GM23338 (cell line): ENCODE measurements at regions not wholly inside any gene's neighbourhood (a gene's known extent, or its start where the extent isn't known, plus 50 kb on each side); places are given as distances from the start of the nearest gene placed in this dataset.

Experiments
- ATAC-seq: fragments of 200-7000 bp; cut with Tn5 transposase; 3 replicates; pipeline ENCODE4 v1.9.1; 2020
- DNase-seq: peaks from one replicate; pipeline ENCODE4 v3.0.0-alpha.2; 2015; ENCODE audit warnings: low spot score
- H2AFZ ChIP-seq: fragments of 200-600 bp; sonication (generic); 2 replicates; pipeline ENCODE4 v1.8.0; 2016; ENCODE audit warnings: antibody characterized with exemption, mild to moderate bottlenecking, moderate library complexity
- H3F3A ChIP-seq: fragments of 200-600 bp; sonication (generic); replicated peaks from 2 replicates; pipeline ENCODE4 v1.8.0; 2017; ENCODE audit warnings: antibody characterized with exemption, mixed run types, low read depth
- H3K27ac ChIP-seq: fragments of 200-600 bp; sonication (generic); 2 replicates; pipeline ENCODE4 v1.6.1; 2016; ENCODE audit warnings: low read depth
- H3K27me3 ChIP-seq: fragments of 200-600 bp; sonication (generic); 2 replicates; pipeline ENCODE4 v1.8.0; 2016; ENCODE audit warnings: mild to moderate bottlenecking, mixed run types, moderate library complexity; ENCODE audit not compliant: insufficient read depth
- H3K36me3 ChIP-seq: fragments of 200-600 bp; sonication (generic); 2 replicates; pipeline ENCODE4 v1.8.0; 2016; ENCODE audit warnings: mild to moderate bottlenecking; ENCODE audit not compliant: insufficient read depth
- H3K4me1 ChIP-seq: fragments of 200-600 bp; sonication (generic); 2 replicates; pipeline ENCODE4 v1.8.0; 2016; ENCODE audit warnings: mild to moderate bottlenecking, moderate library complexity; ENCODE audit not compliant: insufficient read depth
- H3K4me2 ChIP-seq: fragments of 200-600 bp; sonication (generic); 2 replicates; pipeline ENCODE4 v1.7.1; 2017; ENCODE audit warnings: mixed run types
- H3K4me3 ChIP-seq: fragments of 200-600 bp; sonication (generic); 2 replicates; pipeline ENCODE4 v1.6.1; 2016; ENCODE audit warnings: mixed run types
- H3K79me2 ChIP-seq: fragments of 200-600 bp; sonication (generic); replicated peaks from 2 replicates; pipeline ENCODE4 v1.8.0; 2017; ENCODE audit warnings: mild to moderate bottlenecking; ENCODE audit not compliant: insufficient read depth
- H3K9me2 ChIP-seq: fragments of 200-600 bp; sonication (generic); 2 replicates; pipeline ENCODE4 v1.8.0; 2017; ENCODE audit not compliant: insufficient read depth
- H4K20me1 ChIP-seq: fragments of 200-600 bp; sonication (generic); replicated peaks from 2 replicates; pipeline ENCODE4 v1.8.0; 2017; ENCODE audit warnings: mild to moderate bottlenecking; ENCODE audit not compliant: insufficient read depth
- H3K27ac Mint-ChIP-seq: 2 replicates; pipeline ENCODE4 v1.8.0; 2020; ENCODE audit warnings: inconsistent platforms, mild to moderate bottlenecking, moderate library complexity, mixed read lengths
- H3K27me3 Mint-ChIP-seq: 3 replicates; pipeline ENCODE4 v1.8.0; 2022; ENCODE audit warnings: low read depth, mild to moderate bottlenecking, moderate library complexity, mixed read lengths, inconsistent platforms; ENCODE audit not compliant: insufficient read depth, poor library complexity
- H3K36me3 Mint-ChIP-seq: 3 replicates; pipeline ENCODE4 v1.8.0; 2021; ENCODE audit warnings: low read depth, mild to moderate bottlenecking, inconsistent platforms, moderate library complexity, mixed read lengths
- H3K4me1 Mint-ChIP-seq: 3 replicates; pipeline ENCODE4 v1.8.0; 2020; ENCODE audit warnings: mild to moderate bottlenecking, inconsistent platforms, mixed read lengths
- H3K4me3 Mint-ChIP-seq: 3 replicates; pipeline ENCODE4 v1.8.0; 2021; ENCODE audit warnings: moderate library complexity, mild to moderate bottlenecking, inconsistent platforms, mixed read lengths
- H3K9me3 Mint-ChIP-seq: 3 replicates; pipeline ENCODE4 v1.8.0; 2020; ENCODE audit warnings: moderate library complexity, mild to moderate bottlenecking, inconsistent platforms, mixed read lengths
- POLR2AphosphoS5 ChIP-seq: IDR thresholded peaks from 2 replicates; pipeline ENCODE4 v1.6.1; 2016; ENCODE audit warnings: antibody characterized with exemption, low read depth
- TF ChIP-seq, protein P1 (sequence below): IDR thresholded peaks from 2 replicates; pipeline ENCODE4 v1.6.1; 2016; ENCODE audit warnings: antibody characterized with exemption
- TF ChIP-seq, protein P2 (sequence below), 2 experiments: fragments of 200-600 bp in 1 of 2; sonication (generic) in 1 of 2; conservative IDR thresholded peaks; 2 replicates each; pipeline versions ENCODE4 v1.5.1 to v1.6.1; 2016 to 2017; ENCODE audit warnings: antibody characterized with exemption in 2 of 2, low read depth in 2 of 2, mild to moderate bottlenecking in 2 of 2, moderate library complexity in 1 of 2
- TF ChIP-seq, protein P3 (sequence below): fragments of 250-450 bp; sonication (Bioruptor Pico); IDR thresholded peaks from 2 replicates; pipeline ENCODE4 v1.5.0; 2020; ENCODE audit warnings: mild to moderate bottlenecking, moderate library complexity

DNA sequence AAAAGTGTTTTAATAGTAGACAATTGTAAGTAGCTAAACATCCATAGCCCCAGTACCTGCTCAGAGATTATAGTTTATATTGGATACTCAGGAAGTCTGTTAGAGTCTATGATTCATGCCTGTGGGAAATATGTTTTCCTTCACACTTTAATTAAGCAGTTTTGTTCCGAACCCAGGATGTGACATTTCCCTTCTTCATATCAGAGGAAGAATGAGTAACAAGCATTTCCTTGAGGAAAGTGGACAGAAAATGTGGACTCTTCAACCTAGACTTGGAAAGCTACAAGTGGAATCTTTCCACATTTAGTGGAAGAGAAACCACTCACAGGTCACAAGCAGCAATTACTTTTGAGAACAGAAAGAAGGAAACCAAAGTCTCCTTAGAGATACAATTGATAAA, 419.4 kb downstream of the C4orf33 start:
- no peaks in the 10 kb centered on the region for H3K27me3 ChIP-seq
- no peaks in the 10 kb centered on the region for H4K20me1 ChIP-seq
- DNase-seq (no peak), ATAC-seq (no peak)
- Mint-ChIP-seq H3K4me3 (no peak overlapping the region), H3K9me3 (no peaks in the 10 kb centered on the region), H3K27me3 (no peaks in the 10 kb centered on the region), H3K36me3 (no peaks in the 10 kb centered on the region), H3K27ac (no peak overlapping the region), H3K4me1 (no peaks in the 10 kb centered on the region)
- H3K4me1 ChIP-seq, result no peaks in the 10 kb centered on the region
- H2AFZ ChIP-seq, result no peak overlapping the region
- TF ChIP-seq, protein P1, sequence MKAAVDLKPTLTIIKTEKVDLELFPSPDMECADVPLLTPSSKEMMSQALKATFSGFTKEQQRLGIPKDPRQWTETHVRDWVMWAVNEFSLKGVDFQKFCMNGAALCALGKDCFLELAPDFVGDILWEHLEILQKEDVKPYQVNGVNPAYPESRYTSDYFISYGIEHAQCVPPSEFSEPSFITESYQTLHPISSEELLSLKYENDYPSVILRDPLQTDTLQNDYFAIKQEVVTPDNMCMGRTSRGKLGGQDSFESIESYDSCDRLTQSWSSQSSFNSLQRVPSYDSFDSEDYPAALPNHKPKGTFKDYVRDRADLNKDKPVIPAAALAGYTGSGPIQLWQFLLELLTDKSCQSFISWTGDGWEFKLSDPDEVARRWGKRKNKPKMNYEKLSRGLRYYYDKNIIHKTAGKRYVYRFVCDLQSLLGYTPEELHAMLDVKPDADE, result no peak
- TF ChIP-seq POLR2AphosphoS5, result no peak
- TF ChIP-seq, protein P2, sequence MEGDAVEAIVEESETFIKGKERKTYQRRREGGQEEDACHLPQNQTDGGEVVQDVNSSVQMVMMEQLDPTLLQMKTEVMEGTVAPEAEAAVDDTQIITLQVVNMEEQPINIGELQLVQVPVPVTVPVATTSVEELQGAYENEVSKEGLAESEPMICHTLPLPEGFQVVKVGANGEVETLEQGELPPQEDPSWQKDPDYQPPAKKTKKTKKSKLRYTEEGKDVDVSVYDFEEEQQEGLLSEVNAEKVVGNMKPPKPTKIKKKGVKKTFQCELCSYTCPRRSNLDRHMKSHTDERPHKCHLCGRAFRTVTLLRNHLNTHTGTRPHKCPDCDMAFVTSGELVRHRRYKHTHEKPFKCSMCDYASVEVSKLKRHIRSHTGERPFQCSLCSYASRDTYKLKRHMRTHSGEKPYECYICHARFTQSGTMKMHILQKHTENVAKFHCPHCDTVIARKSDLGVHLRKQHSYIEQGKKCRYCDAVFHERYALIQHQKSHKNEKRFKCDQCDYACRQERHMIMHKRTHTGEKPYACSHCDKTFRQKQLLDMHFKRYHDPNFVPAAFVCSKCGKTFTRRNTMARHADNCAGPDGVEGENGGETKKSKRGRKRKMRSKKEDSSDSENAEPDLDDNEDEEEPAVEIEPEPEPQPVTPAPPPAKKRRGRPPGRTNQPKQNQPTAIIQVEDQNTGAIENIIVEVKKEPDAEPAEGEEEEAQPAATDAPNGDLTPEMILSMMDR (conservative IDR thresholded peaks at IDR 0.05; ENCODE audit: low read depth in 2 of 2), result no peak
- TF ChIP-seq, protein P3, sequence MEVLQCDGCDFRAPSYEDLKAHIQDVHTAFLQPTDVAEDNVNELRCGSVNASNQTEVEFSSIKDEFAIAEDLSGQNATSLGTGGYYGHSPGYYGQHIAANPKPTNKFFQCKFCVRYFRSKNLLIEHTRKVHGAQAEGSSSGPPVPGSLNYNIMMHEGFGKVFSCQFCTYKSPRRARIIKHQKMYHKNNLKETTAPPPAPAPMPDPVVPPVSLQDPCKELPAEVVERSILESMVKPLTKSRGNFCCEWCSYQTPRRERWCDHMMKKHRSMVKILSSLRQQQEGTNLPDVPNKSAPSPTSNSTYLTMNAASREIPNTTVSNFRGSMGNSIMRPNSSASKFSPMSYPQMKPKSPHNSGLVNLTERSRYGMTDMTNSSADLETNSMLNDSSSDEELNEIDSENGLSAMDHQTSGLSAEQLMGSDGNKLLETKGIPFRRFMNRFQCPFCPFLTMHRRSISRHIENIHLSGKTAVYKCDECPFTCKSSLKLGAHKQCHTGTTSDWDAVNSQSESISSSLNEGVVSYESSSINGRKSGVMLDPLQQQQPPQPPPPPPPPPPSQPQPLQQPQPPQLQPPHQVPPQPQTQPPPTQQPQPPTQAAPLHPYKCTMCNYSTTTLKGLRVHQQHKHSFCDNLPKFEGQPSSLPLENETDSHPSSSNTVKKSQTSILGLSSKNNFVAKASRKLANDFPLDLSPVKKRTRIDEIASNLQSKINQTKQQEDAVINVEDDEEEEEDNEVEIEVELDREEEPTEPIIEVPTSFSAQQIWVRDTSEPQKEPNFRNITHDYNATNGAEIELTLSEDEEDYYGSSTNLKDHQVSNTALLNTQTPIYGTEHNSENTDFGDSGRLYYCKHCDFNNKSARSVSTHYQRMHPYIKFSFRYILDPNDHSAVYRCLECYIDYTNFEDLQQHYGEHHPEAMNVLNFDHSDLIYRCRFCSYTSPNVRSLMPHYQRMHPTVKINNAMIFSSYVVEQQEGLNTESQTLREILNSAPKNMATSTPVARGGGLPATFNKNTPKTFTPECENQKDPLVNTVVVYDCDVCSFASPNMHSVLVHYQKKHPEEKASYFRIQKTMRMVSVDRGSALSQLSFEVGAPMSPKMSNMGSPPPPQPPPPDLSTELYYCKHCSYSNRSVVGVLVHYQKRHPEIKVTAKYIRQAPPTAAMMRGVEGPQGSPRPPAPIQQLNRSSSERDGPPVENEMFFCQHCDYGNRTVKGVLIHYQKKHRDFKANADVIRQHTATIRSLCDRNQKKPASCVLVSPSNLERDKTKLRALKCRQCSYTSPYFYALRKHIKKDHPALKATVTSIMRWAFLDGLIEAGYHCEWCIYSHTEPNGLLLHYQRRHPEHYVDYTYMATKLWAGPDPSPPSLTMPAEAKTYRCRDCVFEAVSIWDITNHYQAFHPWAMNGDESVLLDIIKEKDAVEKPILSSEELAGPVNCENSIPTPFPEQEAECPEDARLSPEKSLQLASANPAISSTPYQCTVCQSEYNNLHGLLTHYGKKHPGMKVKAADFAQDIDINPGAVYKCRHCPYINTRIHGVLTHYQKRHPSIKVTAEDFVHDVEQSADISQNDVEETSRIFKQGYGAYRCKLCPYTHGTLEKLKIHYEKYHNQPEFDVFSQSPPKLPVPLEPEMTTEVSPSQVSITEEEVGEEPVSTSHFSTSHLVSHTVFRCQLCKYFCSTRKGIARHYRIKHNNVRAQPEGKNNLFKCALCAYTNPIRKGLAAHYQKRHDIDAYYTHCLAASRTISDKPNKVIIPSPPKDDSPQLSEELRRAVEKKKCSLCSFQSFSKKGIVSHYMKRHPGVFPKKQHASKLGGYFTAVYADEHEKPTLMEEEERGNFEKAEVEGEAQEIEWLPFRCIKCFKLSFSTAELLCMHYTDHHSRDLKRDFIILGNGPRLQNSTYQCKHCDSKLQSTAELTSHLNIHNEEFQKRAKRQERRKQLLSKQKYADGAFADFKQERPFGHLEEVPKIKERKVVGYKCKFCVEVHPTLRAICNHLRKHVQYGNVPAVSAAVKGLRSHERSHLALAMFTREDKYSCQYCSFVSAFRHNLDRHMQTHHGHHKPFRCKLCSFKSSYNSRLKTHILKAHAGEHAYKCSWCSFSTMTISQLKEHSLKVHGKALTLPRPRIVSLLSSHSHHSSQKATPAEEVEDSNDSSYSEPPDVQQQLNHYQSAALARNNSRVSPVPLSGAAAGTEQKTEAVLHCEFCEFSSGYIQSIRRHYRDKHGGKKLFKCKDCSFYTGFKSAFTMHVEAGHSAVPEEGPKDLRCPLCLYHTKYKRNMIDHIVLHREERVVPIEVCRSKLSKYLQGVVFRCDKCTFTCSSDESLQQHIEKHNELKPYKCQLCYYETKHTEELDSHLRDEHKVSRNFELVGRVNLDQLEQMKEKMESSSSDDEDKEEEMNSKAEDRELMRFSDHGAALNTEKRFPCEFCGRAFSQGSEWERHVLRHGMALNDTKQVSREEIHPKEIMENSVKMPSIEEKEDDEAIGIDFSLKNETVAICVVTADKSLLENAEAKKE, result no peak
- H3K4me3 ChIP-seq, result no peak overlapping the region
- no peaks in the 10 kb centered on the region for H3F3A ChIP-seq
- H3K79me2 ChIP-seq, result no peaks in the 10 kb centered on the region
- peaks cover 5% of the 10 kb centered on the region; the same call in 1 of the 2 replicates for H3K9me2 ChIP-seq
- no peak overlapping the region for H3K27ac ChIP-seq
- H3K36me3 ChIP-seq, result no peaks in the 10 kb centered on the region
- no peak overlapping the region for H3K4me2 ChIP-seq
